IMR-90 (cell line): ENCODE measurements at regions not wholly inside any gene's neighbourhood (a gene's known extent, or its start where the extent isn't known, plus 50 kb on each side); places are given as distances from the start of the nearest gene placed in this dataset.
"Not testable (repeated sequence)": the region's sequence is repeated elsewhere in the genome, so short reads cannot be mapped to it uniquely, and the experiment has no call there.

ENCODE experiments used
- ATAC-seq: fragments of 200-7000 bp; cut with Tn5 transposase; 2 replicates; pipeline ENCODE4 v1.9.1; 2020; ENCODE audit warnings: low read depth, mild to moderate bottlenecking, moderate library complexity
- BruUV-seq: library from RNA; stranded (reverse); fragments of 400-500 nt; replicated peaks from 2 replicates; lab custom pipeline; 2021; lab: Mats Ljungman, UMichigan
- CTCF ChIA-PET: fragments of 300-600 bp; formaldehyde crosslinking; extraction: SDS; loops from one replicate; lab custom pipeline; 2021; ENCODE audit warnings: antibody characterized with exemption; lab: Yijun Ruan, JAX
- POLR2A ChIA-PET: fragments of 300-600 bp; sonication (Branson Sonifier 250); formaldehyde crosslinking; loops from one replicate; lab custom pipeline; 2022; ENCODE audit warnings: antibody characterized with exemption; ENCODE audit not compliant: unreplicated experiment; lab: Charles Lee
- DNase-seq: peaks from one replicate; pipeline ENCODE4 v3.0.0; 2013
- H2AFZ ChIP-seq: replicated peaks from 2 replicates; pipeline ENCODE3; 2013; ENCODE audit warnings: low read length, mild to moderate bottlenecking; ENCODE audit not compliant: poor library complexity
- H2AK5ac ChIP-seq: 2 replicates; pipeline ENCODE4 v1.6.1; 2013; ENCODE audit warnings: low read depth, low read length, inconsistent platforms
- H2AK9ac ChIP-seq: replicated peaks from 2 replicates; pipeline ENCODE3; 2013; ENCODE audit warnings: mild to moderate bottlenecking, low read depth, low read length, moderate library complexity; ENCODE audit not compliant: poor library complexity
- H2BK120ac ChIP-seq: 2 replicates; pipeline ENCODE4 v1.6.1; 2013; ENCODE audit warnings: low read depth, low read length, inconsistent platforms
- H2BK15ac ChIP-seq: 3 replicates; pipeline ENCODE4 v1.6.1; 2013; ENCODE audit warnings: low read depth, low read length, inconsistent platforms
- H2BK20ac ChIP-seq: 2 replicates; pipeline ENCODE4 v1.6.1; 2013; ENCODE audit warnings: low read depth, mild to moderate bottlenecking, inconsistent platforms, low read length, moderate library complexity
- H2BK5ac ChIP-seq: 2 replicates; pipeline ENCODE4 v1.6.1; 2013; ENCODE audit warnings: mild to moderate bottlenecking, low read depth, low read length, inconsistent platforms; ENCODE audit not compliant: poor library complexity, severe bottlenecking
- H3K14ac ChIP-seq: replicated peaks from 2 replicates; pipeline ENCODE4 v1.6.1; 2013; ENCODE audit warnings: low read depth, low read length, inconsistent platforms
- H3K18ac ChIP-seq: 2 replicates; pipeline ENCODE4 v1.6.1; 2013; ENCODE audit warnings: low read depth, low read length, control low read depth
- H3K23ac ChIP-seq: 2 replicates; pipeline ENCODE4 v1.6.1; 2013; ENCODE audit warnings: low read depth, low read length, inconsistent platforms
- H3K27ac ChIP-seq: 2 replicates; pipeline ENCODE4 v1.5.1; 2013; ENCODE audit warnings: mild to moderate bottlenecking, control low read depth, low read length; ENCODE audit not compliant: insufficient read depth
- H3K27me3 ChIP-seq: 2 replicates; pipeline ENCODE4 v1.6.1; 2013; ENCODE audit warnings: low read length; ENCODE audit not compliant: control insufficient read depth, insufficient read depth
- H3K36me3 ChIP-seq: 2 replicates; pipeline ENCODE4 v1.6.1; 2013; ENCODE audit warnings: low read length, mixed read lengths; ENCODE audit not compliant: control insufficient read depth, insufficient read depth
- H3K4ac ChIP-seq: 2 replicates; pipeline ENCODE4 v1.6.1; 2013; ENCODE audit warnings: low read depth, low read length, inconsistent platforms
- H3K4me1 ChIP-seq: 2 replicates; pipeline ENCODE4 v1.6.1; 2013; ENCODE audit warnings: low read length, mixed read lengths; ENCODE audit not compliant: control insufficient read depth, insufficient read depth
- H3K4me2 ChIP-seq: 2 replicates; pipeline ENCODE4 v1.6.1; 2013; ENCODE audit warnings: low read depth, mild to moderate bottlenecking, control low read depth, low read length, moderate library complexity
- H3K4me3 ChIP-seq: 2 replicates; pipeline ENCODE4 v1.5.1; 2013; ENCODE audit warnings: low read depth, mild to moderate bottlenecking, control low read depth, low read length, moderate library complexity; ENCODE audit not compliant: insufficient read depth
- H3K56ac ChIP-seq: 2 replicates; pipeline ENCODE4 v1.6.1; 2013; ENCODE audit warnings: low read length, inconsistent platforms; ENCODE audit not compliant: insufficient read depth; ENCODE audit errors: extremely low read depth
- H3K79me1 ChIP-seq, 2 experiments: 2 replicates each; pipeline ENCODE4 v1.6.1; 2013; ENCODE audit warnings: low read length in 2 of 2, inconsistent platforms in 1 of 2, low read depth in 1 of 2
- H3K9ac ChIP-seq: 2 replicates; pipeline ENCODE4 v1.6.1; 2013; ENCODE audit warnings: low read depth, low read length, control low read depth
- H3K9me1 ChIP-seq: 2 replicates; pipeline ENCODE4 v1.6.1; 2013; ENCODE audit warnings: low read length, inconsistent platforms; ENCODE audit not compliant: insufficient read depth
- H3K9me3 ChIP-seq: 2 replicates; pipeline ENCODE4 v1.6.1; 2013; ENCODE audit warnings: low read length; ENCODE audit not compliant: control insufficient read depth, insufficient read depth
- H4K20me1 ChIP-seq: 2 replicates; pipeline ENCODE4 v1.6.1; 2013; ENCODE audit warnings: low read length, inconsistent platforms; ENCODE audit not compliant: insufficient read depth
- H4K5ac ChIP-seq: 2 replicates; pipeline ENCODE4 v1.6.1; 2013; ENCODE audit warnings: mild to moderate bottlenecking, low read depth, low read length, control low read depth
- H4K8ac ChIP-seq, 2 experiments: 2 replicates each; pipeline ENCODE4 v1.6.1; 2013; ENCODE audit warnings: low read depth in 2 of 2, low read length in 2 of 2, control low read depth in 1 of 2, inconsistent platforms in 1 of 2
- H4K91ac ChIP-seq: 2 replicates; pipeline ENCODE4 v1.6.1; 2013; ENCODE audit warnings: low read depth, low read length, inconsistent platforms; ENCODE audit not compliant: insufficient read depth
- WGBS, 2 experiments: methylation state at CpG; one replicate each; pipeline versions ENCODE4 v1.1.5 to v1.1.7; 2013; ENCODE audit warnings: missing lambda C conversion rate in 2 of 2; ENCODE audit not compliant: insufficient read length in 1 of 2; ENCODE audit errors: extremely low coverage in 2 of 2; 5-methylcytosine and 5-hydroxymethylcytosine counted together
- dilution Hi-C: fragments of 300-500 bp; cut with HindIII; formaldehyde crosslinking; loops from one replicate; pipeline ENCODE4 v1.14.3; 2018; ENCODE audit warnings: low sequenced_read_pairs; ENCODE audit not compliant: unreplicated experiment
- in situ Hi-C: fragments of 300-500 bp; cut with MboI; formaldehyde crosslinking; loops from 3 replicates; pipeline ENCODE4 v1.14.3; 2019; ENCODE audit warnings: low sequenced_read_pairs, inconsistent platforms, mixed read lengths
- intact Hi-C: fragments of 100-400 bp; cut with micrococcal nuclease; formaldehyde crosslinking; loops from 2 replicates; pipeline ENCODE4 v1.10.0; 2022

DNA sequence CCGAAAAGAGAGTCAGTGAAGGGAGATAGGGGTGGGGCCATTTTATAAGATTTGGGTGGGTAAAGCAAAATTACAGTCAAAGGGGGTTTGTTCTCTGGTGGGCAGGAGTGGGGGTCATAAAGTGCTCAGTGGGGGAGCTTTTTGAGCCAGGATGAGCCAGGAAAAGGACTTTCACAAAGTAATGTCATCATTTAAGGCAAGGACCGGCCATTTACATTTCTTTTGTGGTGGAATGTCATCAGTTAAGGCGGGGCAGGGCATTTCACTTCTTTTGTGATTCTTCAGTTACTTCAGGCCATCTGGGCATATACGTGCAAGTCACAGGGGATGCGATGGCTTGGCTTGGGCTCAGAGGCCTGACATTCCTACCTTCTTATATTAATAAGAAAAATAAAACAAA lies 511.6 kb downstream of the GRIN2A start:
- H3K9ac ChIP-seq, CTCF ChIA-PET, in situ Hi-C loops, H4K91ac ChIP-seq, H4K8ac ChIP-seq, dilution Hi-C loops, H3K27ac ChIP-seq, ATAC-seq, H2BK20ac ChIP-seq, H2BK15ac ChIP-seq, H3K4me2 ChIP-seq, H3K36me3 ChIP-seq, H2AK9ac ChIP-seq, H3K27me3 ChIP-seq, H3K14ac ChIP-seq, BruUV-seq, DNase-seq, H4K5ac ChIP-seq, H3K79me1 ChIP-seq, H2BK120ac ChIP-seq, H3K4ac ChIP-seq, H2AK5ac ChIP-seq, H2BK5ac ChIP-seq, H3K23ac ChIP-seq, intact Hi-C loops, H3K18ac ChIP-seq, H3K4me1 ChIP-seq, H2AFZ ChIP-seq, H3K56ac ChIP-seq, POLR2A ChIA-PET, H3K9me1 ChIP-seq, H4K20me1 ChIP-seq, H3K4me3 ChIP-seq: not testable (repeated sequence)
- H3K9me3 ChIP-seq: peaks cover 11% of the 10 kb centered on the region
- WGBS, 2 experiments: no CpG with 5 or more reads among the region's 5 CpGs

- H4K20me1 ChIP-seq, H3K18ac ChIP-seq, H4K91ac ChIP-seq, H3K23ac ChIP-seq, H3K79me1 ChIP-seq, dilution Hi-C loops, H3K4ac ChIP-seq, BruUV-seq, H2BK5ac ChIP-seq, H2BK15ac ChIP-seq, POLR2A ChIA-PET, H3K9me1 ChIP-seq, H3K9ac ChIP-seq, H3K14ac ChIP-seq, DNase-seq, H3K27ac ChIP-seq, H2BK20ac ChIP-seq, H3K36me3 ChIP-seq, ATAC-seq, H3K56ac ChIP-seq, in situ Hi-C loops, H2BK120ac ChIP-seq, CTCF ChIA-PET, H2AFZ ChIP-seq, H2AK5ac ChIP-seq, H4K5ac ChIP-seq, H3K4me1 ChIP-seq, H3K4me3 ChIP-seq, H3K4me2 ChIP-seq, intact Hi-C loops, H3K27me3 ChIP-seq, H4K8ac ChIP-seq, H2AK9ac ChIP-seq, H3K9me3 ChIP-seq: not testable (repeated sequence)
- WGBS, 2 experiments: 83% methylated on average over 1 of the region's 12 CpGs; no CpG with 5 or more reads in 1 of the 2 experiments
Observed at GRCh38 chr16:9676560-9677300, 505.5 kb downstream of the GRIN2A start.
